ENCODE measurements at regions not wholly inside any gene's neighbourhood (a gene's known extent, or its start where the extent isn't known, plus 50 kb on each side); places are given as distances from the start of the nearest gene placed in this dataset.

DNA sequence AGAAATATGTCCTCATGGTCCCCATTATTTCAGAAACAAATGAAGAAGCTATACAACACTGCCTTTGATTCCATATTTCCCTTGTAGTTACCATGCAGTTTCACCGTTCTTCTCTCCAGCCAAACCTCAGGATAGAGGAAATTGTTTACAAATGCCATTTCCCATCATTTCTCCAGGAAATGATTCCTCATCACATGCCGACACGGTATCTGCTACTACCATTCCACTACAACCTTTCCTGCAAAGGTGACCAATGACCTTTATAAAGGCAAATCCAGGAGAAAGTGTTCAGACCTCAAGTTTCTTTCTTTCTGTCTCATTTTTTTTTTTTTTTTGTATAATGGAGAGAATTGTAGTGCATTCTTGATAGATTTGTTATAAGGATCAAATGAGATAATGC, 460.8 kb upstream of the CDH20 start:
- TF ChIP-seq, protein P1, sequence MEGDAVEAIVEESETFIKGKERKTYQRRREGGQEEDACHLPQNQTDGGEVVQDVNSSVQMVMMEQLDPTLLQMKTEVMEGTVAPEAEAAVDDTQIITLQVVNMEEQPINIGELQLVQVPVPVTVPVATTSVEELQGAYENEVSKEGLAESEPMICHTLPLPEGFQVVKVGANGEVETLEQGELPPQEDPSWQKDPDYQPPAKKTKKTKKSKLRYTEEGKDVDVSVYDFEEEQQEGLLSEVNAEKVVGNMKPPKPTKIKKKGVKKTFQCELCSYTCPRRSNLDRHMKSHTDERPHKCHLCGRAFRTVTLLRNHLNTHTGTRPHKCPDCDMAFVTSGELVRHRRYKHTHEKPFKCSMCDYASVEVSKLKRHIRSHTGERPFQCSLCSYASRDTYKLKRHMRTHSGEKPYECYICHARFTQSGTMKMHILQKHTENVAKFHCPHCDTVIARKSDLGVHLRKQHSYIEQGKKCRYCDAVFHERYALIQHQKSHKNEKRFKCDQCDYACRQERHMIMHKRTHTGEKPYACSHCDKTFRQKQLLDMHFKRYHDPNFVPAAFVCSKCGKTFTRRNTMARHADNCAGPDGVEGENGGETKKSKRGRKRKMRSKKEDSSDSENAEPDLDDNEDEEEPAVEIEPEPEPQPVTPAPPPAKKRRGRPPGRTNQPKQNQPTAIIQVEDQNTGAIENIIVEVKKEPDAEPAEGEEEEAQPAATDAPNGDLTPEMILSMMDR (IDR thresholded peaks at IDR 0.05; ENCODE audit: low read length) = no peak
- TF ChIP-seq EZH2 (IDR thresholded peaks at IDR 0.05; ENCODE audit: borderline replicate concordance, low read length) = no peak

Measured in OCI-LY1 (cell line).